ENCODE measurements at regions not wholly inside any gene's neighbourhood (a gene's known extent, or its start where the extent isn't known, plus 50 kb on each side); places are given as distances from the start of the nearest gene placed in this dataset.

GRCh38 chr5:163303718-163304117 lies 133.7 kb upstream of the CCNG1 start:
- 40% methylated on average over 1 of the region's 9 CpGs; no CpG with 5 or more reads in 1 of the 2 experiments for WGBS, 2 experiments (ENCODE audit: extremely low coverage in 2 of 2, insufficient read length in 1 of 2)
- Histone ChIP-seq H2BK20ac (ENCODE audit: low read depth, low read length) (no peak overlapping the region), H3K9ac (ENCODE audit: low read depth, low read length) (no peak overlapping the region), H2BK5ac (ENCODE audit: low read depth, low read length, poor library complexity, severe bottlenecking) (no peak overlapping the region), H2AK9ac (replicated peaks; ENCODE audit: low read depth, low read length, poor library complexity) (no peak overlapping the region), H3K23ac (ENCODE audit: low read depth, low read length) (no peak overlapping the region), H3K4me2 (ENCODE audit: low read depth, low read length) (no peak overlapping the region), H3K4me3 (ENCODE audit: insufficient read depth, low read depth, low read length) (no peak overlapping the region), H2AK5ac (ENCODE audit: low read depth, low read length) (no peak overlapping the region), H3K4me1 (ENCODE audit: control insufficient read depth, insufficient read depth, low read length) (no peaks in the 10 kb centered on the region), H4K20me1 (ENCODE audit: insufficient read depth, low read length) (no peaks in the 10 kb centered on the region), H3K4ac (ENCODE audit: low read depth, low read length) (no peak overlapping the region), H3K18ac (ENCODE audit: low read depth, low read length) (no peak overlapping the region), H3K9me1 (ENCODE audit: insufficient read depth, low read length) (no peaks in the 10 kb centered on the region), H3K27ac (ENCODE audit: insufficient read depth, low read length) (no peak overlapping the region), H2BK120ac (ENCODE audit: low read depth, low read length) (no peak overlapping the region), H2AFZ (replicated peaks; ENCODE audit: low read length, poor library complexity) (no peak overlapping the region), H3K27me3 (ENCODE audit: control insufficient read depth, insufficient read depth, low read length) (no peaks in the 10 kb centered on the region), H3K9me3 (ENCODE audit: control insufficient read depth, insufficient read depth, low read length) (no peaks in the 10 kb centered on the region; the same call in 1 of the 2 replicates), H4K5ac (ENCODE audit: low read depth, low read length) (no peak overlapping the region), H3K36me3 (ENCODE audit: control insufficient read depth, insufficient read depth, low read length) (no peaks in the 10 kb centered on the region), H3K79me1 (ENCODE audit: low read depth in 1 of 2, low read length in 2 of 2) (no peaks in the 10 kb centered on the region), H3K14ac (replicated peaks; ENCODE audit: low read depth, low read length) (no peak overlapping the region), H4K8ac (ENCODE audit: low read depth in 2 of 2, low read length in 2 of 2) (no peak overlapping the region), H2BK15ac (ENCODE audit: low read depth, low read length) (no peak overlapping the region), H3K56ac (ENCODE audit: extremely low read depth, insufficient read depth, low read length) (no peak overlapping the region), H4K91ac (ENCODE audit: insufficient read depth, low read depth, low read length) (no peak overlapping the region)
- intact Hi-C loops (cut with micrococcal nuclease) = no loop called here
- CTCF ChIA-PET = no interaction called here
- no peak for DNase-seq
- TF ChIP-seq CTCF (conservative IDR thresholded peaks at IDR 0.05; ENCODE audit: low read depth, low read length) (no peak), CEBPB (IDR thresholded peaks at IDR 0.05; ENCODE audit: low read depth, low read length) (no peak), RFX5 (IDR thresholded peaks at IDR 0.05; ENCODE audit: low read depth, low read length) (no peak), RCOR1 (IDR thresholded peaks at IDR 0.05; ENCODE audit: insufficient replicate concordance, low read length) (no peak), ELK1 (IDR thresholded peaks at IDR 0.05; ENCODE audit: borderline replicate concordance, low read depth, low read length) (no peak), CHD1 (IDR thresholded peaks at IDR 0.05; ENCODE audit: low read depth, low read length) (no peak), SMC3 (IDR thresholded peaks at IDR 0.05; ENCODE audit: low read depth, low read length) (no peak), POLR2A (IDR thresholded peaks at IDR 0.05; ENCODE audit: low read depth, low read length) (no peak), USF2 (IDR thresholded peaks at IDR 0.05; ENCODE audit: low read depth, low read length) (no peak), MAFK (IDR thresholded peaks at IDR 0.05; ENCODE audit: low read depth, low read length) (no peak), BHLHE40 (IDR thresholded peaks at IDR 0.05; ENCODE audit: low read depth, low read length) (no peak), NFE2L2 (IDR thresholded peaks at IDR 0.05; ENCODE audit: low read depth, low read length) (no peak)
- no TSS peak for BruUV-seq (replicated peaks)
- in situ Hi-C loops (cut with MboI; ENCODE audit: low sequenced_read_pairs) = no loop called here
- dilution Hi-C loops (cut with HindIII; ENCODE audit: low sequenced_read_pairs, unreplicated experiment) = no loop called here
- POLR2A ChIA-PET (ENCODE audit: unreplicated experiment) = no interaction called here
- no peak for ATAC-seq (ENCODE audit: low read depth)

Data from IMR-90 (cell line).